Activated CD4-positive, alpha-beta T cell treated with anti-CD3 and anti-CD28 coated beads for 24 hours (primary cell): ENCODE measurements at regions not wholly inside any gene's neighbourhood (a gene's known extent, or its start where the extent isn't known, plus 50 kb on each side); places are given as distances from the start of the nearest gene placed in this dataset.

Experiments
- DNase-seq, 2 donors: peaks; one replicate each; pipeline ENCODE4 v3.0.0-alpha.2; 2020; ENCODE audit warnings: low read depth in 2 of 2

- no peak for DNase-seq
Measured at GRCh38 chr6:15042938-15043337, 202.9 kb upstream of the JARID2 start.

- no peak for DNase-seq
Measured at GRCh38 chr6:15044146-15044882, 201.6 kb upstream of the JARID2 start.

- DNase-seq, result no peak
Measured at GRCh38 chr6:15044948-15045347, 200.9 kb upstream of the JARID2 start.

- DNase-seq, result no peak
Measured at GRCh38 chr6:15046751-15047150, 199.1 kb upstream of the JARID2 start.

- no peak for DNase-seq
Measured at GRCh38 chr6:15048367-15048766, 197.5 kb upstream of the JARID2 start.

- no peak for DNase-seq
Measured at GRCh38 chr6:15058200-15059061, 187.4 kb upstream of the JARID2 start.

GRCh38 chr6:15061180-15061641, 184.7 kb upstream of the JARID2 start:
- DNase-seq, result no peak

- DNase-seq, result no peak
Measured at GRCh38 chr6:15061908-15062515, 183.9 kb upstream of the JARID2 start.

GRCh38 chr6:15062516-15063252, 183.2 kb upstream of the JARID2 start:
- no peak for DNase-seq

- no peak for DNase-seq
Measured at GRCh38 chr6:15063253-15063853, 182.5 kb upstream of the JARID2 start.

- no peak for DNase-seq
Measured at GRCh38 chr6:15065261-15065989, 180.4 kb upstream of the JARID2 start.

GRCh38 chr6:15066089-15066758, 179.6 kb upstream of the JARID2 start:
- no peak for DNase-seq

- DNase-seq, result no peak
Measured at GRCh38 chr6:15073344-15073789, 172.5 kb upstream of the JARID2 start.

GRCh38 chr6:15073883-15074465, 171.9 kb upstream of the JARID2 start:
- DNase-seq, result no peak

GRCh38 chr6:15074806-15075205, 171.1 kb upstream of the JARID2 start:
- no peak for DNase-seq

- no peak for DNase-seq
Measured at GRCh38 chr6:15076565-15076964, 169.3 kb upstream of the JARID2 start.

- DNase-seq, result no peak
Measured at GRCh38 chr6:15077006-15077405, 168.9 kb upstream of the JARID2 start.

- no peak for DNase-seq
Measured at GRCh38 chr6:15077961-15078360, 167.9 kb upstream of the JARID2 start.

GRCh38 chr6:15079288-15079817, 166.5 kb upstream of the JARID2 start:
- no peak for DNase-seq
